HG03103 (cell line): ENCODE measurements at regions not wholly inside any gene's neighbourhood (a gene's known extent, or its start where the extent isn't known, plus 50 kb on each side); places are given as distances from the start of the nearest gene placed in this dataset.
"Not testable (repeated sequence)": the region's sequence is repeated elsewhere in the genome, so short reads cannot be mapped to it uniquely, and the experiment has no call there.

ENCODE experiments used
- ATAC-seq: cut with Tn5 transposase; IDR thresholded peaks from one replicate; pipeline ENCODE4 v1.9.1; 2021; ENCODE audit warnings: low read depth; ENCODE audit not compliant: unreplicated experiment

GRCh38 chr2:175383286-175383685 is 201.8 kb upstream of the ATP5MC3 start:
- no peak for ATAC-seq

DNA sequence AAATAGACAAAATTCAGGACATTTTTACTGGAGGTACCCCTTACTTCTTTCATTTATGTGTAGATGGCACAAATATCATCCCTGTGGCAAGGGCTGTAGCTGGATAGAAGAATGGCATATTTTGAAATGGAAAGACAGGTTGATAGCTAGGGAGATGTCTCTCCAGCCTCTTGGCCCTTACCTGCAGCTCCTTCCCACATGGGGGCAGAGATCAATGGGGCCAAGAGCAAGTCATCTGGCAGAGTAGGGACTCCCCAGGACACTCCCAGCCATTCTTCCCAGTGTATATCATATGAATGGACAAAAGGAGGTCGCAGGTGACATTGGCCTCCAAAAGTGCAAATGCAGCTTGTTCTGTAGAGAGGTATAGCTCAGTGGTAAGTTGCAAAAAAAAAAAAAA is 192.2 kb upstream of the ATP5MC3 start:
- ATAC-seq, result no peak

GRCh38 chr2:175372704-175373701 is 191.5 kb upstream of the ATP5MC3 start:
- no peak for ATAC-seq

GRCh38 chr2:175371378-175371777 is 189.9 kb upstream of the ATP5MC3 start:
- no peak for ATAC-seq

DNA sequence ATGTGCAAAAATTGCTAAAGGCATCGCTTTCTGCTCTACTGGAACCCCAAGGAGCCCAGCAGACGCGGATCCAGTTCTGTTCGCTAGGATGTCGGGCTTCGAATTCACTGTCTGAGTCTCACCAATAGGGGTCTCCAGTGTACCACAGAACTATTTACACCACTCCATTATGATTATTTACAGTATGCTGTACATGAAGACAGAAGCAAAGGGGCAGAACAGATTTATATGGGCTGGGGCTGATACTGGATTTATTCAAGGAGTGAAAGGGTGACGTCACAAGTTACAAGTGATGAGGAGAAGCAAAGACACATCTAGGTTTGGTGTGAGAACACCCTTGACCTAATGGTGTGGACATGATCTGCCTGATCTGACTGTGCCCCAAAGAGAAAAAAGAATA is 185.3 kb upstream of the ATP5MC3 start:
- peak; percentile 78 for ATAC-seq

- no peak for ATAC-seq
Observed at GRCh38 chr2:175363699-175364098, 182.2 kb upstream of the ATP5MC3 start.

GRCh38 chr2:175362331-175362730 is 180.8 kb upstream of the ATP5MC3 start:
- no peak for ATAC-seq

GRCh38 chr2:175359710-175360109 is 178.2 kb upstream of the ATP5MC3 start:
- no peak for ATAC-seq

DNA sequence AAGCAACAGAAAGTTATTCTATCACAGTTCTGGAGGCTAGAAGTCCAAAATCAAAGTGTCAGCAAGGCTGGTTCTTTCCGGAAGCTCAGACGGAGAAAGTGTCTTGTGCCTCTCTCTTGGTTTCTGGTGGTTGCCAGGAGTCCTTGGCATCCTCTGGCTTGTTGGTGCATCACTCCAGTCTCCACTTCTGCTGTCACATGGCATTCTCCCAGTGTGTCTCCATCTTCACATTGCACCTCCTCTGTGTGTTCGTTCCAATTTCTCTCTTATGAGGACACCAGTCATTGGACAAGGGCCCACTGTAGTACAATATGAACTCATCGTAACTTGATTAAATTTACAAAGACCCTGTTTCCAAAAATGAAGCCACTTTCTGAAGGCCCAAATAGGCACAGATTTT is 175.4 kb upstream of the ATP5MC3 start:
- no peak for ATAC-seq

DNA sequence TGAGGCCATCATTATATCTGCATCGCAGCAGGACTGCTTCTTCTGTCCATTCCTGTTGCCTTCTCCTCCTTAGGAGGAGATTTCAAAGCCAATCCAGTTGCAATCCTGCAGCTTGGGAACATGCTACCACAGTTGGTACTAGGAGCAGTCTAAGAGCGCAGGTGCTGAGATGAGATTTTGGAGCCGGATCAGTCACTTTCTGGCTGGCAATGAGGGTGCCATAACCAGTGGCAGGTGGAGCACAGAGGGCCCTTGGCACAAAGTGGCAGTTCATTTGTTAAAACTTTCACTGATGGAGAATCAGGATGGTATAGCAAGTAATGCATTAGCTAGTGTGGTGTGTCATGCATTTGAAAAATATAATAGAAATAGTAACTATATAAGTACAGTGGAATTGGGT is 173.7 kb upstream of the ATP5MC3 start:
- no peak for ATAC-seq

- ATAC-seq, result no peak
Observed at GRCh38 chr2:175353275-175353674, 171.8 kb upstream of the ATP5MC3 start.

- ATAC-seq, result no peak
Observed at GRCh38 chr2:175351512-175351911, 170.0 kb upstream of the ATP5MC3 start.

DNA sequence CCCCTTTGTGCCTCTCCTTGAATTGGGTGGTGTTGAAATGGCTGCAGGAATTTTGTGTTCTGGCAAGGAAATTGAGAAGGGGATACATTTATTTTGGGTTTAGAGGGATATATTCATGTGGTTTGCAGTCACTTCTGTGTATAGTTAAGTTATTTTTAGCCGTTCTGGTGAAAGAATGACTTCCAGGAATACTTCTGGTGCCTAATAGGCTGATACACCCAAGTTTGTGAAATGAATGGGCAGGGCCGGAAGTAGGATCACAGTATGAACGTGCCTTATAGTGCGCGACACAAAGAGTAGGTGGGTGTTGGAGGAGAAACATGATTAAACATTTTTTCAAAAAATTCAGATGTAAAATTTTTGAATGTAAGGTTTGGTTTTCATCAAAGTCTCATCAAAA is 168.6 kb upstream of the ATP5MC3 start:
- no peak for ATAC-seq

GRCh38 chr2:175342085-175342484 is 160.6 kb upstream of the ATP5MC3 start:
- no peak for ATAC-seq

DNA sequence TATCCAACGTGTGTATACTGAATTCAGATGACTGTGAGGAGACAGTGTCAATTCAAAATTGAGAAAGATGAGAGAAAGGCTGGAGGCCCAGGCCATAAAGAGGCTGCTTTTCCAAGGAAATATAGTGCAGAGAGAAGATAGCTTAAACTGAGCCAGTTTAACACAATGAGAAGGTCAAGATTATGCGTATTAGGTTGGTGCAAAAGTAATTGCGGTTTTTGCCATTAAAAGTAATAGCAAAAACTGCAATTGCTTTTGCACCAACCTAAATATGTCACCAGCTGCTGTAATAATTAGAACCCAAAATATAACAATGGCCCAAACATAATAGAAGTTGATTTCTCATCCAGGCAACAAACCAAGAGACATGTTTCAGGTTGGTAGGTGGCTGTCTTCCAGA is 148.7 kb upstream of the ATP5MC3 start:
- no peak for ATAC-seq

GRCh38 chr2:175326801-175327200 is 145.3 kb upstream of the ATP5MC3 start:
- ATAC-seq, result no peak

DNA sequence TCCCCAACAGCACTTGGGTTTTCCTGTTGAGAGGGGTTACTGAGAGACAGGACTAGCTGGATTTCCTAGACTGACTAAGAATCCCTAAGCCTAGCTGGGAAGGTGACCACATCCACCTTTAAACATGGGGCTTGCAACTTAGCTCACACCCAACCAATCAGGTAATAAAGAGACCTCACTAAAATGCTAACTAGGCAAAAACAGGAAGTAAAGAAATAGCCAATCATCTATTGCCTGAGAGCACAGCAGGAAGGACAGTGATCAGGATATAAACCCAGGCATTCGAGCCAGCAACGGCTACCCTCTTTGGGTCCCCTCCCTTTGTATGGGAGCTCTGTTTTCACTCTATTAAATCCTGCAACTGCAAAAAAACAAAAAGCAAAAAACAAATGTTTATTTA is 144.7 kb upstream of the ATP5MC3 start:
- not testable (repeated sequence) for ATAC-seq

GRCh38 chr2:175323162-175323561 is 141.7 kb upstream of the ATP5MC3 start:
- no peak for ATAC-seq

GRCh38 chr2:175318542-175318941 is 137.0 kb upstream of the ATP5MC3 start:
- no peak for ATAC-seq

DNA sequence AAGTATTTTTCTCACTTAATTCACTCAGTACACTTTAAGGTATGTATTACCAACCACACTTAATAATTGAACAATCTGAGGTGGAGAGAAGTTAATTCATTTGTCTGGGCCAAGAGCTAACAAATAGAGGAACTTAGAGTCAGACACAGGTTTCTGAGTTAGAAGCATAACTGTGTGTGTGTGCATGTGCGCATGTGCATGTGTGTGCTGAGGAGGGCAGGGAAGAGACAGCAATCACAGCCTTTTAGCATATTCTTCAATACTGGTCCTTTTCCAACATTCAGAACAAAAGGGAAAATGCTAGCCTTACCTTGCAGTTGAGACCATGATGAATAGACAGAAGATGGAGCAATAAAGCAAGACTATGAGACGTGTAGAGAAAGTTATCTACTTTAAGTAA is 136.2 kb upstream of the ATP5MC3 start:
- ATAC-seq, result no peak

GRCh38 chr2:175312137-175312536 is 130.6 kb upstream of the ATP5MC3 start:
- no peak for ATAC-seq

GRCh38 chr2:175310813-175311504 is 129.4 kb upstream of the ATP5MC3 start:
- ATAC-seq, result no peak
